ENCODE measurements at regions not wholly inside any gene's neighbourhood (a gene's known extent, or its start where the extent isn't known, plus 50 kb on each side); places are given as distances from the start of the nearest gene placed in this dataset.

GRCh38 chrX:148080593-148080992, 99.5 kb downstream of the FMR1NB start:
- Mint-ChIP-seq H3K9me3 (no peaks in the 10 kb centered on the region), H3K27ac (no peak overlapping the region), H3K27me3 (ENCODE audit: low read depth) (no peaks in the 10 kb centered on the region), H3K4me3 (no peak overlapping the region), H3K4me1 (no peaks in the 10 kb centered on the region), H3K36me3 (no peaks in the 10 kb centered on the region)
- DNase-seq (ENCODE audit: low spot score) (no peak), ATAC-seq (no peak)
- ChIA-PET POLR2A (no interaction called here), CTCF (no interaction called here)
- TF ChIP-seq ZBTB43 (CRISPR knock-in tag; IDR thresholded peaks at IDR 0.05) (no peak), FOXJ3 (CRISPR knock-in tag; IDR thresholded peaks at IDR 0.05; ENCODE audit: borderline replicate concordance) (no peak), ERG (CRISPR knock-in tag; IDR thresholded peaks at IDR 0.05) (no peak), HMGA2 (CRISPR knock-in tag; IDR thresholded peaks at IDR 0.05) (no peak), AR (CRISPR knock-in tag; IDR thresholded peaks at IDR 0.05) (no peak), MYBL2 (CRISPR knock-in tag; IDR thresholded peaks at IDR 0.05) (no peak)

GRCh38 chrX:148084611-148085010, 103.5 kb downstream of the FMR1NB start:
- TF ChIP-seq ZNF263 (CRISPR knock-in tag; IDR thresholded peaks at IDR 0.05; ENCODE audit: low read depth) (no peak), PRRX2 (CRISPR knock-in tag; IDR thresholded peaks at IDR 0.05) (no peak), FOXK1 (CRISPR knock-in tag; IDR thresholded peaks at IDR 0.05) (no peak), NR3C1 (CRISPR knock-in tag; conservative IDR thresholded peaks at IDR 0.05; ENCODE audit: low read depth) (no peak), KAT7 (CRISPR knock-in tag; IDR thresholded peaks at IDR 0.05; ENCODE audit: borderline replicate concordance) (no peak), ZNF532 (CRISPR knock-in tag; IDR thresholded peaks at IDR 0.05; ENCODE audit: borderline replicate concordance) (no peak), JAZF1 (CRISPR knock-in tag; IDR thresholded peaks at IDR 0.05) (no peak), ZNF138 (CRISPR knock-in tag; conservative IDR thresholded peaks at IDR 0.05) (no peak), TP53 (CRISPR knock-in tag; IDR thresholded peaks at IDR 0.05) (no peak), E2F1 (CRISPR knock-in tag; IDR thresholded peaks at IDR 0.05) (no peak), CBFB (CRISPR knock-in tag; IDR thresholded peaks at IDR 0.05; ENCODE audit: low read depth) (no peak)
- ATAC-seq, result no peak
- no peaks in the 10 kb centered on the region for H3K4me1 Mint-ChIP-seq
- no peaks in the 10 kb centered on the region for H3K27me3 Mint-ChIP-seq (ENCODE audit: low read depth)
- H3K27ac Mint-ChIP-seq, result no peak overlapping the region
- no peaks in the 10 kb centered on the region for H3K9me3 Mint-ChIP-seq
- ChIA-PET POLR2A (no interaction called here), CTCF (no interaction called here)
- H3K4me3 Mint-ChIP-seq, result no peak overlapping the region
- no peaks in the 10 kb centered on the region for H3K36me3 Mint-ChIP-seq
- DNase-seq (ENCODE audit: low spot score), result no peak
